HepG2 (cell line): ENCODE measurements at regions not wholly inside any gene's neighbourhood (a gene's known extent, or its start where the extent isn't known, plus 50 kb on each side); places are given as distances from the start of the nearest gene placed in this dataset.

ENCODE experiments used
- ATAC-seq: fragments of 200-7000 bp; cut with Tn5 transposase; 3 replicates; pipeline ENCODE4 v1.9.1; 2020; ENCODE audit warnings: mild to moderate bottlenecking, moderate library complexity
- BruUV-seq: library from RNA; stranded (reverse); fragments of 400-500 nt; replicated peaks from 2 replicates; lab custom pipeline; 2021; lab: Mats Ljungman, UMichigan
- CTCF ChIA-PET: fragments of 300-600 bp; formaldehyde crosslinking; extraction: SDS; loops from one replicate; lab custom pipeline; 2021; ENCODE audit warnings: low total read pairs, inconsistent platforms, low intra/inter-chr PET ratio; lab: Yijun Ruan, JAX
- POLR2A ChIA-PET: fragments of 350-600 bp; sonication (Branson Sonifier 250); formaldehyde crosslinking; loops from one replicate; lab custom pipeline; 2020; ENCODE audit warnings: antibody characterized with exemption, inconsistent platforms; lab: Yijun Ruan, JAX
- DNase-seq: peaks from one replicate; pipeline ENCODE4 v3.0.0-alpha.2; 2015; ENCODE audit warnings: low spot score
- FAIRE-seq: peaks from 3 replicates; lab custom pipeline; 2011; peaks lifted over from hg19 to GRCh38; lab: Jason Lieb, UNC
- H2AFZ ChIP-seq: one replicate; pipeline ENCODE4 v1.6.1; 2011; ENCODE audit warnings: low read length, inconsistent platforms
- H3K27ac ChIP-seq: fragments of 300-600 bp; 3 replicates; pipeline ENCODE4 v1.8.0; 2011; ENCODE audit warnings: mixed run types, mild to moderate bottlenecking, mixed read lengths, low read length, inconsistent platforms; ENCODE audit not compliant: insufficient read depth; ENCODE audit errors: extremely low read length
- H3K27me3 ChIP-seq, 2 experiments: fragments of 200-600 bp in 1 of 2; 2 replicates in 1 of 2; 3 replicates in 1 of 2; pipeline versions ENCODE4 v1.6.0 to v1.8.0; 2011; ENCODE audit warnings: low read length in 2 of 2, mild to moderate bottlenecking in 2 of 2, moderate library complexity in 2 of 2, inconsistent platforms in 1 of 2; ENCODE audit not compliant: insufficient read depth in 2 of 2, control insufficient read depth in 1 of 2
- H3K36me3 ChIP-seq, 2 experiments: fragments of 200-600 bp in 1 of 2; replicated peaks in 1 of 2; 2 replicates in 1 of 2; 3 replicates in 1 of 2; pipeline versions ENCODE4 v1.5.1 to v1.8.0; 2011; ENCODE audit warnings: low read length in 2 of 2, inconsistent platforms in 1 of 2; ENCODE audit not compliant: insufficient read depth in 2 of 2, control insufficient read depth in 1 of 2
- H3K4me1 ChIP-seq: 2 replicates; pipeline ENCODE4 v1.5.1; 2012; ENCODE audit warnings: low read length, inconsistent platforms; ENCODE audit not compliant: insufficient read depth
- H3K4me2 ChIP-seq: 2 replicates; pipeline ENCODE4 v1.6.0; 2011; ENCODE audit warnings: low read depth, low read length, inconsistent platforms
- H3K4me3 ChIP-seq, 3 experiments: fragments of 200-600 bp in 1 of 3; sonication (generic), shearing (Covaris generic) in 1 of 3; replicated peaks in 1 of 3; 2 replicates each; pipeline ENCODE4 v1.5.1; 2011 to 2016; ENCODE audit warnings: low read length in 3 of 3, inconsistent platforms in 2 of 3, low read depth in 2 of 3, mild to moderate bottlenecking in 2 of 3, control low read depth in 1 of 3, mixed read lengths in 1 of 3; ENCODE audit not compliant: insufficient read depth in 1 of 3
- H3K79me2 ChIP-seq: one replicate; pipeline ENCODE4 v1.6.1; 2011; ENCODE audit warnings: low read length, inconsistent platforms; ENCODE audit not compliant: insufficient read depth
- H3K9ac ChIP-seq: 2 replicates; pipeline ENCODE4 v1.6.0; 2011; ENCODE audit warnings: mild to moderate bottlenecking, low read depth, low read length, inconsistent platforms; ENCODE audit not compliant: insufficient read depth
- H3K9me3 ChIP-seq: 2 replicates; pipeline ENCODE4 v1.5.1; 2012; ENCODE audit warnings: mild to moderate bottlenecking, low read length
- H4K20me1 ChIP-seq: 2 replicates; pipeline ENCODE4 v1.6.0; 2011; ENCODE audit warnings: inconsistent platforms, mild to moderate bottlenecking, low read length, moderate library complexity; ENCODE audit not compliant: insufficient read depth
- DPF2 ChIP-seq: sonication (generic); formaldehyde crosslinking; IDR thresholded peaks from 2 replicates; pipeline ENCODE4 v1.4.0; 2020; ENCODE audit warnings: mild to moderate bottlenecking, low read depth, missing genetic modification reagents, borderline replicate concordance
- MED13 ChIP-seq: sonication (generic); formaldehyde crosslinking; IDR thresholded peaks from 2 replicates; pipeline ENCODE4 v1.5.0; 2020; ENCODE audit warnings: missing genetic modification reagents
- SMAD9 ChIP-seq: sonication (generic); formaldehyde crosslinking; IDR thresholded peaks from 2 replicates; pipeline ENCODE4 v1.5.1; 2020; ENCODE audit warnings: mild to moderate bottlenecking, missing genetic modification reagents
- ZNF629 ChIP-seq: sonication (generic); formaldehyde crosslinking; conservative IDR thresholded peaks from 2 replicates; pipeline ENCODE4 v1.5.0; 2020; ENCODE audit warnings: missing genetic modification reagents
- WGBS: methylation state at CpG from one replicate; pipeline ENCODE4 v1.1.6; 2017; ENCODE audit warnings: low lambda C conversion rate; 5-methylcytosine and 5-hydroxymethylcytosine counted together
- in situ Hi-C: cut with HindIII; loops from 2 replicates; pipeline ENCODE4 v1.10.0; 2017; ENCODE audit warnings: low pct_unique_long_range_greater_than_20kb; ENCODE audit not compliant: extremely low pct_ligation_motif_present
- intact Hi-C: fragments of 100-400 bp; cut with micrococcal nuclease; formaldehyde crosslinking; loops from one replicate; pipeline ENCODE4 v1.10.0; 2022; ENCODE audit not compliant: unreplicated experiment

DNA sequence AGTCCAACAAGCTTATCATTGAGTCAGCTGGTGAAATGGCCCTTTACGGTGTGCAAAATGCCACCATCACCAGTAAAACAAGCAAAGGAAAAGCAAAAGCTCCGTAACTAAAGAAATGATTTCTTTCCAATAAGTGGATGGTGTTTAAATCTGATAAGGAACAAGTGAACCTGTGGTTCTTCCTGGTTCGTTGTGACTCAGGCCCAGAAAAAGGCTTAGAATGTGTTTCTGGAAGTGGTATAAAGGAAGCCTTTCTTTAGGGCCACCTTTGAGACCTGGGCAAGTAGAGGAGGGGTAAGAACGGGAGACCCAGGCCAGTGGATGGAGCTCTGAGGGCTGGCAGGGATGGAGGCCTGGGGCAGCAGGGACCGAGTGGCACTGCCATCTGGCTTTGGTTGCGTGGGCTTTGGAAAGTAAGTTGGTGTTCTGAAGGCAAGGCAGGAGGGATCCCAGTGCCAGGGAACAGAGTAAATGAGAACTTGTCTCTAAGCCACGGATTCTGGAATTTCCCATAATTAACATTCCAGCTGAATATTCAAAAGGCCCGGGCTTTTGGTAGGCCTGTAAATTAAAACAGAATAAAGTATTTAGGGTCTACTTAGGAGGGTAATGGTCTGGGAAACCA is 87.9 kb upstream of the LMO4 start:
- DNase-seq (no peak), FAIRE-seq (no peak), ATAC-seq (no peak)
- intact Hi-C loops (no loop called here), in situ Hi-C loops (no loop called here)
- CTCF ChIA-PET, result no interaction called here
- POLR2A ChIA-PET, result no interaction called here
- Histone ChIP-seq H3K4me1 (no peaks in the 10 kb centered on the region), H3K9me3 (no peaks in the 10 kb centered on the region), H3K79me2 (no peaks in the 10 kb centered on the region), H3K4me2 (no peak overlapping the region), H3K9ac (no peak overlapping the region), H3K36me3 (no peaks in the 10 kb centered on the region), H3K27ac (no peak overlapping the region), H4K20me1 (no peaks in the 10 kb centered on the region), H3K4me3 (no peak overlapping the region), H2AFZ (no peak overlapping the region), H3K27me3 (peaks cover 0 to 2% of the 10 kb centered on the region in 2 experiments; a peak in 2 of 5 replicates)
- TF ChIP-seq MED13 (CRISPR knock-in tag), result no peak
- no TSS peak for BruUV-seq
- 31% methylated on average over 8 of the region's 8 CpGs for WGBS

GRCh38 chr1:87242445-87243185 is 86.1 kb upstream of the LMO4 start:
- TF ChIP-seq DPF2 (CRISPR knock-in tag) (no peak), ZNF629 (CRISPR knock-in tag) (0 out of 2 replicates have a peak, but pooled peaks have one; percentile 21), SMAD9 (CRISPR knock-in tag) (no peak)
- H3K4me2 ChIP-seq, result no peak overlapping the region
- ATAC-seq (no peak), DNase-seq (no peak), FAIRE-seq (no peak)
- in situ Hi-C loops (no loop called here), intact Hi-C loops (no loop called here)
- no peaks in the 10 kb centered on the region for H3K4me1 ChIP-seq
- no peak overlapping the region for H2AFZ ChIP-seq
- H3K27ac ChIP-seq, result no peak overlapping the region
- H3K36me3 ChIP-seq, result no peaks in the 10 kb centered on the region
- no peaks in the 10 kb centered on the region for H4K20me1 ChIP-seq
- H3K79me2 ChIP-seq, result no peaks in the 10 kb centered on the region
- POLR2A ChIA-PET, result no interaction called here
- CTCF ChIA-PET, result no interaction called here
- no peaks in the 10 kb centered on the region for H3K9me3 ChIP-seq
- H3K4me3 ChIP-seq, result no peak overlapping the region
- WGBS, result 12% methylated on average over 6 of the region's 6 CpGs
- peaks cover 0 to 2% of the 10 kb centered on the region in 2 experiments; a peak in 2 of 5 replicates for H3K27me3 ChIP-seq
- no TSS peak for BruUV-seq
- no peak overlapping the region for H3K9ac ChIP-seq
